ENCODE measurements at regions not wholly inside any gene's neighbourhood (a gene's known extent, or its start where the extent isn't known, plus 50 kb on each side); places are given as distances from the start of the nearest gene placed in this dataset.

- Histone ChIP-seq H3K79me2 (ENCODE audit: insufficient read depth, low read length) (no peaks in the 10 kb centered on the region), H3K9me2 (ENCODE audit: insufficient read depth) (no peaks in the 10 kb centered on the region), H3K4me2 (ENCODE audit: low read length) (no peak overlapping the region), H2AFZ (ENCODE audit: low read depth, low read length, poor library complexity, severe bottlenecking) (no peak overlapping the region), H3K4me3 (replicated peaks in 1 of 2; ENCODE audit: low read depth in 1 of 2, low read length in 2 of 2) (no peak overlapping the region), H4K20me1 (ENCODE audit: insufficient read depth) (no peaks in the 10 kb centered on the region), H3K9me3 (ENCODE audit: control insufficient read depth in 1 of 2, insufficient read depth in 1 of 2, low read depth in 1 of 2, low read length in 2 of 2) (no peaks in the 10 kb centered on the region), H3K27ac (ENCODE audit: low read depth, low read length) (no peak overlapping the region), H3K27me3 (ENCODE audit: insufficient read depth, low read length) (no peaks in the 10 kb centered on the region), H3K4me1 (ENCODE audit: control insufficient read depth in 1 of 2, insufficient read depth in 2 of 2, low read length in 2 of 2) (no peaks in the 10 kb centered on the region), H3K36me3 (ENCODE audit: control insufficient read depth in 1 of 2, insufficient read depth in 2 of 2, low read length in 2 of 2) (no peaks in the 10 kb centered on the region), H3K9ac (ENCODE audit: low read length) (no peak overlapping the region)
- ATAC-seq = no peak
- BruUV-seq (replicated peaks) = no TSS peak
- no peak for DNase-seq (ENCODE audit: low read depth, low spot score)
- no peak for TF ChIP-seq ZBTB33 (IDR thresholded peaks at IDR 0.05; ENCODE audit: extremely low read depth, insufficient replicate concordance, low read length)
- CTCF ChIA-PET = no interaction called here
- RAD21 ChIA-PET (ENCODE audit: low non-redundant PET in 1 of 2, low total read pairs in 2 of 2, uncharacterized antibody in 2 of 2, unreplicated experiment in 2 of 2) = no interaction called here
- intact Hi-C loops (cut with micrococcal nuclease) = no loop called here
- POLR2A ChIA-PET = no interaction called here
These were observed 110.7 kb upstream of the CTSC start for GRCh38 chr11:88448131-88448670.

- Histone ChIP-seq H3K4me2 (ENCODE audit: low read length) (no peak overlapping the region), H3K9ac (ENCODE audit: low read length) (no peak overlapping the region), H3K4me3 (replicated peaks in 1 of 2; ENCODE audit: low read depth in 1 of 2, low read length in 2 of 2) (no peak overlapping the region), H2AFZ (ENCODE audit: low read depth, low read length, poor library complexity, severe bottlenecking) (no peak overlapping the region), H3K36me3 (ENCODE audit: control insufficient read depth in 1 of 2, insufficient read depth in 2 of 2, low read length in 2 of 2) (no peaks in the 10 kb centered on the region), H3K9me3 (ENCODE audit: control insufficient read depth in 1 of 2, insufficient read depth in 1 of 2, low read depth in 1 of 2, low read length in 2 of 2) (no peaks in the 10 kb centered on the region), H3K4me1 (ENCODE audit: control insufficient read depth in 1 of 2, insufficient read depth in 2 of 2, low read length in 2 of 2) (no peaks in the 10 kb centered on the region), H3K27ac (ENCODE audit: low read depth, low read length) (no peak overlapping the region), H4K20me1 (ENCODE audit: insufficient read depth) (no peaks in the 10 kb centered on the region), H3K27me3 (ENCODE audit: insufficient read depth, low read length) (no peaks in the 10 kb centered on the region), H3K9me2 (ENCODE audit: insufficient read depth) (no peaks in the 10 kb centered on the region), H3K79me2 (ENCODE audit: insufficient read depth, low read length) (no peaks in the 10 kb centered on the region)
- ChIA-PET RAD21 (ENCODE audit: low non-redundant PET in 1 of 2, low total read pairs in 2 of 2, uncharacterized antibody in 2 of 2, unreplicated experiment in 2 of 2) (no interaction called here), POLR2A (no interaction called here), CTCF (no interaction called here)
- no peak for TF ChIP-seq ZBTB33 (IDR thresholded peaks at IDR 0.05; ENCODE audit: extremely low read depth, insufficient replicate concordance, low read length)
- TF ChIP-seq POLR2A (IDR thresholded peaks at IDR 0.05; ENCODE audit: borderline replicate concordance, extremely low read depth, insufficient read depth, insufficient read length) = no peak
- TF ChIP-seq CBX3 (IDR thresholded peaks at IDR 0.05; ENCODE audit: low read depth) = no peak
- TF ChIP-seq SIN3A (IDR thresholded peaks at IDR 0.05; ENCODE audit: low read depth) = no peak
- no peak for TF ChIP-seq YY1 (IDR thresholded peaks at IDR 0.05; ENCODE audit: extremely low read depth, insufficient replicate concordance, low read depth, low read length)
- no peak for TF ChIP-seq REST (IDR thresholded peaks at IDR 0.05; ENCODE audit: low read depth)
- TF ChIP-seq EGR1 (IDR thresholded peaks at IDR 0.05; ENCODE audit: low read depth) = no peak
- DNase-seq (ENCODE audit: low read depth, low spot score) (no peak), ATAC-seq (no peak)
- intact Hi-C loops (cut with micrococcal nuclease) = no loop called here
- no TSS peak for BruUV-seq (replicated peaks)
These were observed 109.7 kb upstream of the CTSC start for GRCh38 chr11:88447281-88447680.

All from HCT116 (cell line).